HG03439 (cell line): ENCODE measurements at regions not wholly inside any gene's neighbourhood (a gene's known extent, or its start where the extent isn't known, plus 50 kb on each side); places are given as distances from the start of the nearest gene placed in this dataset.

Experiments
- ATAC-seq: cut with Tn5 transposase; IDR thresholded peaks from one replicate; pipeline ENCODE4 v1.9.1; 2021; ENCODE audit warnings: mild to moderate bottlenecking, moderate library complexity; ENCODE audit not compliant: unreplicated experiment

GRCh38 chr20:24761220-24762065 is 187.6 kb upstream of the CST7 start:
- ATAC-seq = no peak

GRCh38 chr20:24762371-24762770 is 186.7 kb upstream of the CST7 start:
- no peak for ATAC-seq

GRCh38 chr20:24762791-24763350 is 186.2 kb upstream of the CST7 start:
- ATAC-seq = no peak

GRCh38 chr20:24763386-24764026 is 185.6 kb upstream of the CST7 start:
- no peak for ATAC-seq

DNA sequence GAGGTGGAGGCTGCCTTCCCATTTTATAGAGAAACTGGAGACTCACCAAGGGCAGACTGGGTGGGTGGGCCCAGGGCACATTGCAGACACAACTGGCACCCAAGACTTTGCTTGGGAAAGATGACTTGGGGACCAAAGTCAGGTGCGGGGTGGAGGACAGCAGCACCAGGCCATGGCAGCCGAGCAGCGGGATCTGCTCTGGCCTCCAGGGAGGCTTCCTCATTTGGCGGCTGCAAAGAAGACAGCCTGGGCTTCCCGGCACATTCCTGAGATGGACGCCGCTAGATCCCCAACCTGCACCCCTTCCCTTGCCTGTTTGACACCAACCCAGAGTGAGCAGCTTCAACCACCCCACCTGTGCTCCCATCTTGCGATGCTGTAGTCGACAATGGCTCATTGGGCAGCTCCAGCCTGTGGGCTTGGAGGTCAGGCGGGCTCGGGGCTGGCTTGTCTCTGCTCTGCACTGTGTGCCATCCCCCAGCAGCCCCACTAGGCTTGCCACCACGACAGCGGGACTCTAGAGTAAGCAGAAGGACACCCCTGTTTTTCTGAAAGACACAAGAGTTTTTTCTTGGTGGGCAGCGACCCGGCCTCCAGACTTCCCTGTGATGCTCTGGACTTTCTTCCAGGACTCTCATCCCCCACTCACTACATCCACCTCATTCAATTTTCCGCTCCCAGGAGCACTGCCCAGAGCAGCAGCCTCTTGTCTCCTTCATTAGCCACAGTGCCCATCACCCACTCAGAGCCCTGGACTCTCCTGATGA is 184.9 kb upstream of the CST7 start:
- ATAC-seq = no peak

- ATAC-seq = no peak
Measured at GRCh38 chr20:24764794-24765202, 184.3 kb upstream of the CST7 start.

DNA sequence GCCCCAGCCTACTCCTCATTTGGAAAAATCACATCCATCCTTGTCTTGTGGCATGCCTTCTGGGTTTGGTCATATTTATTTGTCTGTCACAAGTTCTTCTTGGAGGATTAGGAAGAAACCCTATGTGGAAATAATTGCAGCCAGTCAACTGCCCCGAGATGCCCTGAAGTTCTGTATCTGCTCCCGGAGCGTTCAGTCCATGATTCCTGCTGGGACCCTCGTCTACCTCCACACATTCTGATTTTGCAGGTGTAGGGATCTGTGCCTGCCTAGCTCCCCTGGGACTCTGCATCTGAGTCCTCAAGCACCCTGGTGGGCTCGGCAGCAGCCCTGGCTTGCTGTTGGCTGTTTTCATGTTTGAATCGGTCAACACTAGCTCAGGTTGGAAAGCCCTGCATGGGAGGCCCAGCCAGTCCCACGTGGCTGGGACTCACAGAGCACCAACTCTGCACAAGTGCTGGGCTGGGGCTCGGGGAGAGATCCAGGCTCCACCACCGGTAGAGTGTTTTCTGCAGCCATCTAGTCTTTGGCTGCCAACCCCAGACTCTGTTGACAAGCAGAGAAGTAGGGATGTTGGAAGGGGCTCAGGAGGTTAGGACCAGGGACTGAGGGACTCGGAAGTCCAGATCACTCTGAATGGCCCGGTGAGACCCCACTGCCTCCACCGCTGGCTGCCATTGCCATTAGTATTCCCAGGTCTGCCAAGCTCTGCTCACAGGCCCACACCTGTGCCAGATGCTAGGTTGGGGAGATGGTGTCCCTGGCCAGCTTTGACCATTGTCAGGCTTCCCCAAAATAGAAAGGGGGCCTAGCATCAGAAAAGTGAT is 183.5 kb upstream of the CST7 start:
- no peak for ATAC-seq

GRCh38 chr20:24766143-24766527 is 182.9 kb upstream of the CST7 start:
- ATAC-seq = no peak

GRCh38 chr20:24766826-24767622 is 182.0 kb upstream of the CST7 start:
- no peak for ATAC-seq

DNA sequence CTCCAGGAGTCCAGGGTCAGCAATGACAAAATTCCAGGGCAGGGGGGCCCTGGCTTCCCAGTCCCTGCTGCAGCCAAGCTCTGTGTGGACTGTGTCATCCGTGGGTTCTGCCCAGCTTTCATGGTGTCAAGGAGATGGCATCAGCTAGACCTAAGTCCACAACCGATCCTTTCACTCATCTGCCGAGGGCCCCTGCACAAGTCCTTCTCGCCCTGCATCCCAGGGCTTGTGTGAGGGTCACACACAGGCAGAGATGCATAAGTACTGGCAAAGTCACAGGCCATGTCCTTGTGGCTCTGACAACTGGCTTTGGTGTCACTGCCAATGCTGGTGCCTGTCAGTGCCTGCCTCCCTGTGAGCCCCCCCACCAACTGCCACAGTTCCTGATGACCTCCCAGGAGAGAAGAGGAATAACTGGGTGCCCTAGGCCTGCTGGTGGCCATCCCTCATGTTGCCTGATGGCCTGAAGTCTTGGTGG is 181.4 kb upstream of the CST7 start:
- no peak for ATAC-seq

DNA sequence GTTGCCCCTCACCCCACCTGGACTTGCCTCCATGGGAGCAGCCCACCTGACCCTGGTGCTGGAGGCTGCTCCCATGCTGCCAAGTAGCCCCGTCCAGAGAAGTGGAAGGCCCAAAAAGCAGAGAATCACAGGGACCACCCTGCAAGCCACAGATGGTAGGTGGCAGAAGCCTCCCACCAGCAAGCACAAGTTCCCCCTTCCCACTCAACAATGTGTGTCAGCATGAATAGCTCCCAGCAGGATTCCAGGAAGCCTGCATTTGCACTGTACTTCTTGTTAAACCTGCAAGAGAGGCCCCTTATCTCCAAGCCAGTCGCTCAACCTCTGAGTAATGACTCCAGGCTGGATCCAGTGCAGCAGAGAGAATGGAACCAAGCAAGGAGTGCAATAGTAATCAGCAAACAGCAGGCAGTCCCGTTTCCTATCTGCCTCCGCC is 180.8 kb upstream of the CST7 start:
- ATAC-seq = no peak

GRCh38 chr20:24768713-24769601 is 180.1 kb upstream of the CST7 start:
- no peak for ATAC-seq

GRCh38 chr20:24769878-24770627 is 179.0 kb upstream of the CST7 start:
- ATAC-seq = no peak

DNA sequence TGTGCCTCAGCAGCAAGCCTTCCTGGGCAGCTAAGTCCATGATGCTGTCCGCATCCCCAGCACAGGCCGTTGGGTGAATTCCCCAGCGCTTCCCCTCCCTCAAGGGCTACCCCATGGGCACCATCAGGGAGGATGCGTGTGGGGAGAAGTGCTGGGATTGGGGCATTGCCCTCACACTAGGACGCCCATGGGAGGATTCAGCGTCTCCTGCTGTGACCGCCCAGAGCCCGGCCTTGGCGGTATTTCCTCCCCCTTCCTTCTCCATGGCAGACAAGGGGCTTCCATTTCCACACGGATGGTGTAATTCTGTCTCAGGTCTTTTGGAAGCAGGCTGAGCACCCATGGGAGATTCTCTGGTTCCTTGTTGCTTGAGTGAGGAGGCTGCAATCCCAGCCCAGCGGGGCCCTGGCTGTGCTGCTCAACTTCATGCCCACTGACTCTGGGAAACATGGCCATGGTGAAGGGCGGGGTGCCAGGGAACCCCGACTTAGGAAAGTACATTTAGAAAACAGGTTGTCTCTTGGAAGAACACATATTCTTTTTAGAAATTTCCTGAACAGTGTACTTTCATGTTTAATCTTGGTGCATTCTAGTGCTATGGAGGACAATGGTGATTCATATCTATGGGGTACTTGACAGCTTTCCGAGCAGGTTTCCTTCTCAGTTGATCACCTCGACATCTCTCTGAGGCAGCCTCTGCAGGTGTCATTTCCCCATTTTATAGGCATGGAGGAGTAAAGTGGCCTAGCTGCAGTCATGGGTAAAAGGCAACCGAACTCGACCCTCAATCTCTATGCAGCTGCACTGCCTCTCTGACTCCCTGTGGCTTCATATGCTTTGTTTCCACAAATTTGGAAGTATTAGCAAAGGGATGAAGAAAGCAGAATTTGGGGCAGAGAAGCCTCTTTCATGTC is 178.2 kb upstream of the CST7 start:
- ATAC-seq = no peak

- no peak for ATAC-seq
Measured at GRCh38 chr20:24771542-24772061, 177.5 kb upstream of the CST7 start.

DNA sequence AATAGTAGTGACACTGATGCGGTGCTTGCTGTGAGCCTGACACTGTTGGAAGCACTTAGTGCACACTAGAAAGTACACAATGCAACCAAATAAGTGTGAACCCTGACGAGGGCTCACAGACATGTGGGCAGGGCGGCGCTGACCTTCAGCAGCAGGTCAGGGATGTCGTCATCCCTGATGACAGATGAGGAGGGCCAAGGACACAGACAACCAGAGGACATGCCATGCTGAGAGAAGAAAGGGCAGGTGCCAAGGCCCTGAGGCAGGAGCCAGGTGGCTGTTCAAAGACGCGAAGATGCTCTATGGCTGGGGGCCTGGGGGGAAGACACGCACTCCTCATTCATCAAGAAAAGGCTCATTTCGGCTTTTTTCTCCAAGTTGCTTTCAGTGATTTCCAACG is 176.4 kb upstream of the CST7 start:
- no peak for ATAC-seq

DNA sequence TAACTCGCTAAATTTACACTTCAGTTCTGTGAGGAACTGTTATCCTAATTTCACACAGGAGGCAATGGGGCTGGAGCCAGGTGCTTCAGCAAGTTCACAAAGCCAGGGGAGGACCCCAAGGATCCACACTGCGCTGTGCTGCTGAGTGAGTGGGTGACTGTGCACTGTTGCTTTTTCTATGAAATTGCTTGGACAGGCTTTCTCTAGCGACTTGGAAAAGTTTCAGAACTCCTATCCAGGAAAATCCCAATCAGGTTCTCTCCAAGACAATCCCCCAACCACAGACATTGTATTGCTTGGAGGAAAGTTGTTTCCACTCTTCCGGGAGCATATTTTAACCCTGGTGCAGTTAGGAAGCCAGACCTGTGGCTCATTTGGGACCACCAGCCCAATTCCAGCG is 175.9 kb upstream of the CST7 start:
- no peak for ATAC-seq
